ENCODE measurements at regions not wholly inside any gene's neighbourhood (a gene's known extent, or its start where the extent isn't known, plus 50 kb on each side); places are given as distances from the start of the nearest gene placed in this dataset.

DNA sequence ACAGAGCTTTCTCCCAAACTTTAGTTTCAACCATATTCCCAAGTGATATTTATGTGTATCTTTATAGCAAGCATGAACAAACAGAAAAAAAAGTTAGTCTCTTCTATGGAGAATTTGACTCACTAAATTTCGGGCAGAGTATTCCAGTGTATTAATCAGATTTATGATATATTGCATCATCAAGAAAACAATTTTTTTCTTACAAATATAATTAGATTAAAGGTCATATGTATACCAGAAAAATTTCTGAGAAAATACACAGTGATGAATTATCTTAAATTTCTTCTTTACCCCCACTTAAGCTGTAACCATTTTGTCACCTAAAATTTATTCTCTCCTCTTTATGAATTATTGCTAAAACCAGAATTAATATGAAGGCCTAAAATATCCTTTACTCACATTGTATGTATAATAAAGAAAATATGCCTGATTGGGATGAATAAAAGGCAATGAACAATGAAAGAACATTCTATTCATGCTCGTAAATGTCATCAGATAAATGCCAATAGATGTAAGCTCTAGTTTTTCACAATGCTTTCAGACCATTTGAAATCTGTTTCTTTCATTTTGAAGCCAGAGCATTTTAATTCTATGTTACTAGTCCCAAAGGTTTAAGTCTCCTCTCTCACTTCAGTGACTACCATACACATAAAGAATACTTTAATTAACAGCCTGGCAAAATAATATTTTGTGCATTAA lies 192.1 kb downstream of the HGF start:
- in situ Hi-C loops (cut with HindIII; ENCODE audit: extremely low pct_ligation_motif_present, low pct_unique_long_range_greater_than_20kb): no loop called here
- WGBS (ENCODE audit: low lambda C conversion rate): 1% methylated on average over 2 of the region's 2 CpGs

More for the DNA sequence above, 192.1 kb downstream of the HGF start:
- no peaks in the 10 kb centered on the region for H3K27me3 ChIP-seq (ENCODE audit: control insufficient read depth in 1 of 2, insufficient read depth in 2 of 2, low read length in 2 of 2)
- no peaks in the 10 kb centered on the region for H4K20me1 ChIP-seq (ENCODE audit: insufficient read depth, low read length)
- no peak for FAIRE-seq
- no peak for ATAC-seq
- H3K4me2 ChIP-seq (ENCODE audit: low read depth, low read length): no peak overlapping the region
- no peaks in the 10 kb centered on the region for H3K36me3 ChIP-seq (replicated peaks in 1 of 2; ENCODE audit: control insufficient read depth in 1 of 2, insufficient read depth in 2 of 2, low read length in 2 of 2)
- no peak overlapping the region for H3K27ac ChIP-seq (ENCODE audit: extremely low read length, insufficient read depth, low read length)
- intact Hi-C loops (cut with micrococcal nuclease; ENCODE audit: unreplicated experiment): no loop called here
- DNase-seq (ENCODE audit: low spot score): no peak
- ChIA-PET POLR2A (no interaction called here), CTCF (ENCODE audit: low intra/inter-chr PET ratio, low total read pairs) (no interaction called here)
- H3K4me3 ChIP-seq (replicated peaks in 1 of 3; ENCODE audit: insufficient read depth in 1 of 3, low read depth in 2 of 3, low read length in 3 of 3): no peak overlapping the region
- no peak overlapping the region for H3K9ac ChIP-seq (ENCODE audit: insufficient read depth, low read depth, low read length)
- no TSS peak for BruUV-seq (replicated peaks)
- H2AFZ ChIP-seq (ENCODE audit: low read length): no peak overlapping the region
- no peaks in the 10 kb centered on the region for H3K79me2 ChIP-seq (ENCODE audit: insufficient read depth, low read length)
- no peaks in the 10 kb centered on the region for H3K9me3 ChIP-seq (ENCODE audit: low read length)
- TF ChIP-seq ZBTB20 (CRISPR knock-in tag; IDR thresholded peaks at IDR 0.05; ENCODE audit: borderline replicate concordance, low read depth): no peak
- no peak for TF ChIP-seq ZKSCAN5 (CRISPR knock-in tag; IDR thresholded peaks at IDR 0.05)
- no peak for TF ChIP-seq ZNF761 (CRISPR knock-in tag; conservative IDR thresholded peaks at IDR 0.05)
- TF ChIP-seq ZNF232 (CRISPR knock-in tag; IDR thresholded peaks at IDR 0.05; ENCODE audit: borderline replicate concordance): no peak
- no peak for TF ChIP-seq TCF12 (IDR thresholded peaks at IDR 0.05)
- TF ChIP-seq TCF12 (CRISPR knock-in tag; IDR thresholded peaks at IDR 0.05): no peak
- TF ChIP-seq, protein P1, sequence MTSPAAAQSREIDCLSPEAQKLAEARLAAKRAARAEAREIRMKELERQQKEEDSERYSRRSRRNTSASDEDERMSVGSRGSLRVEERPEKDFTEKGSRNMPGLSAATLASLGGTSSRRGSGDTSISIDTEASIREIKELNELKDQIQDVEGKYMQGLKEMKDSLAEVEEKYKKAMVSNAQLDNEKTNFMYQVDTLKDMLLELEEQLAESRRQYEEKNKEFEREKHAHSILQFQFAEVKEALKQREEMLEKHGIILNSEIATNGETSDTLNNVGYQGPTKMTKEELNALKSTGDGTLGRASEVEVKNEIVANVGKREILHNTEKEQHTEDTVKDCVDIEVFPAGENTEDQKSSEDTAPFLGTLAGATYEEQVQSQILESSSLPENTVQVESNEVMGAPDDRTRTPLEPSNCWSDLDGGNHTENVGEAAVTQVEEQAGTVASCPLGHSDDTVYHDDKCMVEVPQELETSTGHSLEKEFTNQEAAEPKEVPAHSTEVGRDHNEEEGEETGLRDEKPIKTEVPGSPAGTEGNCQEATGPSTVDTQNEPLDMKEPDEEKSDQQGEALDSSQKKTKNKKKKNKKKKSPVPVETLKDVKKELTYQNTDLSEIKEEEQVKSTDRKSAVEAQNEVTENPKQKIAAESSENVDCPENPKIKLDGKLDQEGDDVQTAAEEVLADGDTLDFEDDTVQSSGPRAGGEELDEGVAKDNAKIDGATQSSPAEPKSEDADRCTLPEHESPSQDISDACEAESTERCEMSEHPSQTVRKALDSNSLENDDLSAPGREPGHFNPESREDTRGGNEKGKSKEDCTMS (CRISPR knock-in tag; conservative IDR thresholded peaks at IDR 0.05): no peak
- TF ChIP-seq ARID3A (IDR thresholded peaks at IDR 0.05; ENCODE audit: low read depth, low read length): no peak
- no peak for TF ChIP-seq FLYWCH1 (CRISPR knock-in tag; IDR thresholded peaks at IDR 0.05)
- TF ChIP-seq GTF2F1 (IDR thresholded peaks at IDR 0.05; ENCODE audit: low read length): no peak
- TF ChIP-seq RARG (CRISPR knock-in tag; IDR thresholded peaks at IDR 0.05; ENCODE audit: low read depth): no peak
- no peak for TF ChIP-seq BCLAF1 (IDR thresholded peaks at IDR 0.05)
- TF ChIP-seq ZNF784 (CRISPR knock-in tag; IDR thresholded peaks at IDR 0.05; ENCODE audit: borderline replicate concordance): no peak
- no peaks in the 10 kb centered on the region for H3K4me1 ChIP-seq (ENCODE audit: insufficient read depth, low read length)

Data from HepG2 (cell line).